Astrocyte (in vitro differentiated cells and primary cell): ENCODE measurements at regions not wholly inside any gene's neighbourhood (a gene's known extent, or its start where the extent isn't known, plus 50 kb on each side); places are given as distances from the start of the nearest gene placed in this dataset.

Experiments
- DNase-seq: peaks from one replicate; pipeline ENCODE4 v3.0.0-alpha.2; 2010; ENCODE audit warnings: low read depth
- FAIRE-seq: peaks from 2 replicates; lab custom pipeline; 2011; peaks lifted over from hg19 to GRCh38; lab: Jason Lieb, UNC
- H2AFZ ChIP-seq: 2 replicates; pipeline ENCODE4 v1.6.0; 2012; ENCODE audit warnings: low read depth, low read length, inconsistent platforms
- H3K27ac ChIP-seq: 2 replicates; pipeline ENCODE4 v1.5.1; 2011; ENCODE audit warnings: low read depth, low read length, inconsistent platforms
- H3K27me3 ChIP-seq: 2 replicates; pipeline ENCODE4 v1.6.0; 2011; ENCODE audit warnings: low read length, inconsistent platforms; ENCODE audit not compliant: insufficient read depth
- H3K36me3 ChIP-seq: 2 replicates; pipeline ENCODE4 v1.5.1; 2011; ENCODE audit warnings: low read length, inconsistent platforms; ENCODE audit not compliant: insufficient read depth
- H3K4me1 ChIP-seq: 2 replicates; pipeline ENCODE4 v1.5.1; 2011; ENCODE audit warnings: low read length, inconsistent platforms; ENCODE audit not compliant: insufficient read depth
- H3K4me2 ChIP-seq: 2 replicates; pipeline ENCODE4 v1.6.0; 2012; ENCODE audit warnings: low read length, inconsistent platforms
- H3K4me3 ChIP-seq: 2 replicates; pipeline ENCODE4 v1.5.1; 2011; ENCODE audit warnings: low read depth, mild to moderate bottlenecking, low read length, inconsistent platforms; ENCODE audit not compliant: insufficient read depth
- H3K79me2 ChIP-seq: 2 replicates; pipeline ENCODE4 v1.6.0; 2012; ENCODE audit warnings: mild to moderate bottlenecking, low read length, inconsistent platforms; ENCODE audit not compliant: insufficient read depth
- H3K9ac ChIP-seq: 2 replicates; pipeline ENCODE4 v1.6.0; 2012; ENCODE audit warnings: mild to moderate bottlenecking, low read length, inconsistent platforms
- H3K9me3 ChIP-seq: 2 replicates; pipeline ENCODE4 v1.5.1; 2012; ENCODE audit warnings: low read depth, mild to moderate bottlenecking, low read length, inconsistent platforms; ENCODE audit not compliant: insufficient read depth
- H4K20me1 ChIP-seq: 2 replicates; pipeline ENCODE4 v1.6.0; 2012; ENCODE audit warnings: low read length, inconsistent platforms; ENCODE audit not compliant: insufficient read depth
- H3K27ac Mint-ChIP-seq: one replicate; pipeline ENCODE4 v1.8.0; 2021; ENCODE audit warnings: mild to moderate bottlenecking, mixed read lengths; ENCODE audit not compliant: unreplicated experiment
- H3K27me3 Mint-ChIP-seq: one replicate; pipeline ENCODE4 v1.8.0; 2021; ENCODE audit warnings: low read depth, mixed read lengths; ENCODE audit not compliant: unreplicated experiment
- H3K36me3 Mint-ChIP-seq: one replicate; pipeline ENCODE4 v1.8.0; 2021; ENCODE audit warnings: low read depth, mixed read lengths; ENCODE audit not compliant: unreplicated experiment
- H3K4me1 Mint-ChIP-seq: one replicate; pipeline ENCODE4 v1.8.0; 2021; ENCODE audit warnings: low read depth, mixed read lengths; ENCODE audit not compliant: unreplicated experiment
- H3K4me3 Mint-ChIP-seq: one replicate; pipeline ENCODE4 v1.8.0; 2021; ENCODE audit warnings: mild to moderate bottlenecking, moderate library complexity, mixed read lengths; ENCODE audit not compliant: unreplicated experiment
- H3K9me3 Mint-ChIP-seq: one replicate; pipeline ENCODE4 v1.8.0; 2021; ENCODE audit warnings: mild to moderate bottlenecking, mixed read lengths; ENCODE audit not compliant: unreplicated experiment
- EZH2 ChIP-seq: IDR thresholded peaks from 2 replicates; pipeline ENCODE4 v1.6.1; 2012; ENCODE audit warnings: mild to moderate bottlenecking, low read length, inconsistent platforms; ENCODE audit not compliant: insufficient read depth
- TF ChIP-seq, protein P1 (sequence below): IDR thresholded peaks from 2 replicates; pipeline ENCODE4 v1.5.1; 2011; ENCODE audit warnings: low read depth, mild to moderate bottlenecking, inconsistent platforms, low read length, moderate library complexity; ENCODE audit not compliant: insufficient read depth

DNA sequence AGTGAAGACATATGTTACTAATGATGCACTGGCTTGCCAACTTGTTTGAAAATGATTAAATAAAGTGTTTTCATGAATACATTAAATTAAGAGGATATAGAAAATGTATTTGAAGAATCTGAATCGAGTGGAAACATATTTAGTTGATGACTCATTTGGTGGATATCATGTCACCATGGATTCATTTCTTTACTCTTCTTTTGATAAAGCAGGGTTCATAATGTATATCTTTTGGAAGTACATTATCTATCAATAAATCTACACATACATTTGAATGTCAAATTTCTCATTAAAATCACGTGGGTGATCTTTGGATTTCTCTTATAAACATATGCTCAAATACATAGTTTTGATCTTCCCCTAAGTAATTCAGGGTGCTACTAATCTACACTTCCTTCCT, 1148.1 kb upstream of the ACO1 start:
- Histone ChIP-seq H3K9ac (no peak overlapping the region), H3K9me3 (no peaks in the 10 kb centered on the region), H3K4me3 (no peak overlapping the region), H4K20me1 (no peaks in the 10 kb centered on the region), H3K4me2 (no peak overlapping the region), H3K4me1 (no peaks in the 10 kb centered on the region), H3K27ac (no peak overlapping the region), H3K79me2 (no peaks in the 10 kb centered on the region), H2AFZ (no peak overlapping the region), H3K36me3 (no peaks in the 10 kb centered on the region), H3K27me3 (no peaks in the 10 kb centered on the region)
- Mint-ChIP-seq H3K27me3 (no peaks in the 10 kb centered on the region), H3K36me3 (no peaks in the 10 kb centered on the region), H3K27ac (no peak overlapping the region), H3K4me1 (no peaks in the 10 kb centered on the region), H3K9me3 (no peaks in the 10 kb centered on the region), H3K4me3 (no peak overlapping the region)
- DNase-seq, result no peak
- TF ChIP-seq EZH2, result no peak
- TF ChIP-seq, protein P1, sequence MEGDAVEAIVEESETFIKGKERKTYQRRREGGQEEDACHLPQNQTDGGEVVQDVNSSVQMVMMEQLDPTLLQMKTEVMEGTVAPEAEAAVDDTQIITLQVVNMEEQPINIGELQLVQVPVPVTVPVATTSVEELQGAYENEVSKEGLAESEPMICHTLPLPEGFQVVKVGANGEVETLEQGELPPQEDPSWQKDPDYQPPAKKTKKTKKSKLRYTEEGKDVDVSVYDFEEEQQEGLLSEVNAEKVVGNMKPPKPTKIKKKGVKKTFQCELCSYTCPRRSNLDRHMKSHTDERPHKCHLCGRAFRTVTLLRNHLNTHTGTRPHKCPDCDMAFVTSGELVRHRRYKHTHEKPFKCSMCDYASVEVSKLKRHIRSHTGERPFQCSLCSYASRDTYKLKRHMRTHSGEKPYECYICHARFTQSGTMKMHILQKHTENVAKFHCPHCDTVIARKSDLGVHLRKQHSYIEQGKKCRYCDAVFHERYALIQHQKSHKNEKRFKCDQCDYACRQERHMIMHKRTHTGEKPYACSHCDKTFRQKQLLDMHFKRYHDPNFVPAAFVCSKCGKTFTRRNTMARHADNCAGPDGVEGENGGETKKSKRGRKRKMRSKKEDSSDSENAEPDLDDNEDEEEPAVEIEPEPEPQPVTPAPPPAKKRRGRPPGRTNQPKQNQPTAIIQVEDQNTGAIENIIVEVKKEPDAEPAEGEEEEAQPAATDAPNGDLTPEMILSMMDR, result no peak
- FAIRE-seq, result no peak

DNA sequence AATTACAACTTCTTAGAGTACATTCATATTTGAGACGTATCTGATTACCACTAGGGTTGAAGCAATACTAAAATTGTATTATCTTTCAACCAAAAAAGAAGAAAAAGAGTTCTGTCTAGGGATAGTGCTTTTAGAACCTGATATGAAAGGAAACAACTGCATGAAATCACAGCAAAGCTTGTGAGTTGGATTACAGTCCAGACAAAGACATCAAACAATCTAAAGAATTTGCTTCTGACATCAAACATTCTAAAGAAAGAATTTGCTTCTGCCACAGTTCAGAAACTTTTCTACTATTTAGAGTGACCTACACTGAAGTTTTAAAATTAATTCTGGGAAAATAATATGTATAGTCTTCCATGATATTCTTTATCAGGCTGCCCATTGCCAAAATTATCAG, 1141.1 kb upstream of the ACO1 start:
- Histone ChIP-seq H3K9ac (no peak overlapping the region), H3K27me3 (no peaks in the 10 kb centered on the region), H3K4me2 (no peak overlapping the region), H3K27ac (no peak overlapping the region), H2AFZ (no peak overlapping the region), H3K79me2 (no peaks in the 10 kb centered on the region), H3K9me3 (no peaks in the 10 kb centered on the region), H3K4me1 (no peaks in the 10 kb centered on the region), H4K20me1 (no peaks in the 10 kb centered on the region), H3K36me3 (no peaks in the 10 kb centered on the region), H3K4me3 (no peak overlapping the region)
- TF ChIP-seq, protein P1, result no peak
- TF ChIP-seq EZH2, result no peak
- Mint-ChIP-seq H3K36me3 (no peaks in the 10 kb centered on the region), H3K27ac (no peak overlapping the region), H3K4me1 (peaks cover 8% of the 10 kb centered on the region), H3K27me3 (no peaks in the 10 kb centered on the region), H3K9me3 (no peaks in the 10 kb centered on the region), H3K4me3 (no peak overlapping the region)
- FAIRE-seq (no peak), DNase-seq (no peak)

DNA sequence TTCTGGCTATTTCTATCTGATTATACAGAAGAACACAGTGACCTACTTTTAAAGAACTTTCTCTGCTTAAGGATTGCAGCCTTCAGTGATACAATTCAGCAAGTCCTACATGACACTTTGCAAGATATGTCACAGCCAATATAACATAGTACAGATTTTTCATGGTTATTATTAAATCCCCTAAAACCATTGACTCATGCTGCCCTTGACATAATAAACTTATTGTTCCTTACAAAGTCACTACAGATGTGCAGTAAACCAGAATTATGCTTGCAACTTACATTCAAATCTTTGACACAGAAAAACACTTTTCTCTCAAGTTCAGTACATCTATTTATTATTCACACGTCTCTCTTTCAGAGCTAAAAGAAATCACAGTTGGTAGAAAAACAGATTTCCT, 1136.3 kb upstream of the ACO1 start:
- TF ChIP-seq EZH2, result no peak
- TF ChIP-seq, protein P1, result no peak
- no peaks in the 10 kb centered on the region for H3K9me3 ChIP-seq
- peaks cover 7% of the 10 kb centered on the region for H3K4me1 Mint-ChIP-seq
- H3K36me3 Mint-ChIP-seq, result no peaks in the 10 kb centered on the region
- H3K27me3 Mint-ChIP-seq, result no peaks in the 10 kb centered on the region
- H3K4me2 ChIP-seq, result no peak overlapping the region
- H3K79me2 ChIP-seq, result no peaks in the 10 kb centered on the region
- no peak overlapping the region for H3K9ac ChIP-seq
- no peaks in the 10 kb centered on the region for H4K20me1 ChIP-seq
- no peak for FAIRE-seq
- no peak overlapping the region for H3K27ac Mint-ChIP-seq
- no peaks in the 10 kb centered on the region for H3K27me3 ChIP-seq
- no peak overlapping the region for H3K4me3 ChIP-seq
- H3K36me3 ChIP-seq, result no peaks in the 10 kb centered on the region
- H3K4me1 ChIP-seq, result no peaks in the 10 kb centered on the region
- no peak overlapping the region for H3K4me3 Mint-ChIP-seq
- DNase-seq, result no peak
- H3K9me3 Mint-ChIP-seq, result peaks cover 4% of the 10 kb centered on the region
- no peak overlapping the region for H2AFZ ChIP-seq
- H3K27ac ChIP-seq, result no peak overlapping the region
